NCI-H2227 (cell line): ENCODE measurements at regions not wholly inside any gene's neighbourhood (a gene's known extent, or its start where the extent isn't known, plus 50 kb on each side); places are given as distances from the start of the nearest gene placed in this dataset.

Source experiments
- DNase-seq: peaks from one replicate; lab custom pipeline; 2025; ENCODE audit not compliant: unreplicated experiment; lab: John Stamatoyannopoulos, UW

DNA sequence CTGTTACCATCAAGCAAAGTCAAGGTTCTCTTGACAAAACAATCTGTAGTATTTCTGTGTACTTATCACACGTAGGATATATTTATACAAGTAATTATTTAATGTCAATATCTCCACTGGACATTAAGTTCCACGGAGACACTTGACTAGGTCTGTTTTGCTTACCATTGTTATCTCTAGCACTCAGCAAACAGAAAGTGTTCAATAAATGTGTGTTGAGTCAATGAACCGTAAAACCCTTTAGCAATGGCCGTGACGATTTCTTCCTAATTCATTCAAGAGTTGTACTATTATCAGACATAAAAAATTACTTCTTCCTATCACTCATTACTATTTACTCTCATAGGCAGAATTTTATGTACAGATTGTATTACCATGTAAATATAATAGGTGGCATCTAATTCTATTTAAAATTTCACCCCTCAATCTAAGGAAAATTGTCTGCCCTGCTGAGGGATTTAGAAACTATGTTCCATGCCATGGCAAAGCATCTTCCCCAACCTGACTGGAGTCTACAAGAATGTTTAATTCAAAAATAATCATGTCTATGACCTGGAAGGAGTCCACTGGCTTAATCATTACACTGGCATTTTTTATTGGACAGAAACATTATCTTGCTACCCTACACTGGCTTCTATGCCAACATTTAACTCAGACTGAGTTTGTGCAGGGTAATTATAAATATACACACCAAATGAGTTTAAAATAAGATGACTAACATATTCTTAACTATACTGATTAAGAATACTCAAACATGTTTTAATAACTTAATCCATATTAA, 301.9 kb downstream of the ZEB2 start:
- no peak for DNase-seq

DNA sequence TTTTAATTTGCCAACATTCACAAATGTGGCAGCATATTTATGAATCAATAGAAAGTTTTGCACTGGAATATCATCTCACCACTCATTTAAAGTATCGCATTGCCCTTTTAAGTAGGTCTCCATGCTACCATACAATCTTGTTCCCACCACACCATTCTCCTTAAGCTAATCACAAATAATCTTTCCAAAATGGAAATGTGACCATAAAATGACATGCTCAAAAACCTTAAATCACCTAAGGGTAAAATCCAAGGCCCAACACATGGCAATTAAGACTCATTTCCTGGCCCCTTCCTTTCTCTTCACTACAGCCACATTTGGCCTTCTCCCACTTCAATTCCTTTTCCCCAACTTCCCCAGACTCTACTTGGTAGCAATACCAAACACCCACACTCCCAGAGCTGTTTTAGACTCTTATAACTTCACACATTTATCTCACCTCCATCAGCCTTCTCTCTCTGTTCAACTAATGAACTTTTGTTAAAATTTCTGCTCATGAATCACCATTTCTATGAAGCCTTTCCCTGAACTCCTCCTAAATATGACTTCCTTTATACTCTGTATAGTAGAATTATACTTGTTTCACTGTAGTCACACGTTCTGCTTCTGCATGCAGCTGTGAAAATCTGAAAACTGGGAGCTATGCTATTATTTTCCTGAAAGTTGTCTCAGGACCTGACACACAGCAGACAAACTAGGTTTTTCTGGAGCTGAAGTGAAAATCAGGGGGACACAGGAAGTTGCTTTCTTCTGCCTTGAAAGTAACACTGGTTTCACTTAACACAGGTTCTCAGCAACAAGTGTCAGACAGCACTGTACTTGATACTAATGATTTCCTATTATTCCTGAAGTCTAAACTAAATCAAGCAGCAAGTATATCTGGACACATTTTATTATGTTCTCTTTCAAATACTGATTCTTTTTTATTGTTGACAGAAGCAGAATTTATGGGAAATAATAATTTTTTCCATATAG, 303.9 kb downstream of the ZEB2 start:
- DNase-seq, result no peak

DNA sequence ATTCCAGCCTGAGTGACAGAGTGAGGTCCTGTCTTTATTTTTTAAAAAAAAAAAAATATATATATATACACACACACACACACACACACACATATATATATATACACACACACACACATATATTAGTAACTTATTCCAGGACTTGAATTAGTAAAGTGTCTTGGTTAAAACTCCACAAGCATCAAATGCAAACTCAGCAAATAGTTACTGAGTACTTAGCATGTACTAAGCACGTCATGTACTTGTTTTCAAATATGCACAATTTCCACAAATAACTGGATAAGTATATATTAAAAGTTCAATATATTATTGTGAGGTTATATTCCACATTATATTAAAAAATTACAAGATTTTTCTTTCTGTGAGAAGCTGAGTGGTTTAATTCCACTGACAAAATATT, 304.7 kb downstream of the ZEB2 start:
- DNase-seq, result no peak

DNA sequence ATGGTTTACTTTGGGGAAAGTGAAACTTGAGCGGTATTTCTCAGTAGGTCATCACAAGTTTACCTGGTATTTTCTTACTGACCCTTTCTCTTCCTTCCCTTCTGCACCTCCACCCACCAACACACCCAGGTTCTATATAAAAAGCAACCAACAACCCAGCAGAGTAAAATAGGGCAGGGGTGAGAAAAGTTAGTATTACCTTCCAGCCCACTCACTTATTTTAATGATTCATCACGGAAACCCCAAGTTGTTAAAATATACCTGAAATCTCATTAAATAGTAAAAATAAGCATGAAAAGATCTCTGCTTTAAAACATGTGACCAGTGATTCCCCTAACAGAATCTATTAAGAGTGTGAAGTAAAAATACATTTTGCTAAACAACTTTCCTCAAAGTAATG, 306.1 kb downstream of the ZEB2 start:
- no peak for DNase-seq

DNA sequence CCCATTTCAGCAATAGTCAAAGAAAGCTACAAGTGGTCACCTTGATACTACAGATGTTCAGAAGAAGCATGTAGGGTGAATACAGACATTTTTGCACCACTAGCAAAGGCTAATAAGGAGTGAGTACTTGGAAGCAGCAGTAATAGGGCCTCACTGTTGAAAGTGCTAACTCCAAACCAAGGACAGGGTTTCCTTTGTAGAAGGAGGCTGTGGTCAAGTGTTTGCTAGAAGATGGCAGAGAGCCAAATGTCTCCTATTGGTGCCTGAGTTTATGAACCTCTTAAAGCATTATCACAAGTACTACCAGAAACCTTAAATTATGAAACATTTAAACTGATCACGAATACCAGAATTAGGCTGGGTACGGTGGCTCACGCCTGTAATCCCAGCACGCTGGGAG, 308.1 kb downstream of the ZEB2 start:
- DNase-seq, result no peak

DNA sequence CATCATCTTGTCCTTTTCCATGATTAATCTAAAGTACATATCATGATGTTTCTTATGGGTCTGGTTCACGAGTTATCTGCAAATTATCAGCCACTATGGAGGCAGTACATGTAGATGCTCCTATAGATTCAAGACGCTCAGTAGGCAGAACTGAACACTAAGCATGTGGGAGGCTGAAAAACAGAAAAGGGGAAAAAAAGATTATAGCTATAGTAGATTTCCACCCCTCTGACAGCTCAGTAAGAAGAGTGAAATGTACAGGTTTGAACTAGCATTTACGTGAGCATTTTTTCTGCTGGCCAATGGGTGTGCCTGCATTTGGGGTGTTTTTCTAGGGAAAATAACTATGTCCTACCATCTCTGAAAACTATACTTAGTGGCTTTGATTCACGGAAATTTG, 308.9 kb downstream of the ZEB2 start:
- DNase-seq, result no peak

DNA sequence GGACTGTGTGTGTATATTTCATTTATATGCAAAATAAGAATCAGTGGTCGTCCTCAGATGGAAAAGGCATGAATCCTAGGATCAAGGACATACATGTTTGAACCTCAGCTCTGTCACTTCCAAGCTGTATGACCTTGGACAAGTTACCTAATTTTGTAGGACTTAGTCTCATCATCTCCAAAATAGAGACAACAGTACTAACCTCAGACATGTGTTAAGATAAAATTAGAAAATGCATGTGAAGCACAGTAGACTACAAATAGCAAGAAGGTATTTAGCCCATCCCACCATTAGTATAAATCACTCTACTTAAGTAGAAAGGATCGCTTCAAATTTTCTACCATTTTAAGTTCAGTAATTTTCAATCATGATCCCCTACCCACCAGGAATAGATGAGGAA, 309.8 kb downstream of the ZEB2 start:
- no peak for DNase-seq

DNA sequence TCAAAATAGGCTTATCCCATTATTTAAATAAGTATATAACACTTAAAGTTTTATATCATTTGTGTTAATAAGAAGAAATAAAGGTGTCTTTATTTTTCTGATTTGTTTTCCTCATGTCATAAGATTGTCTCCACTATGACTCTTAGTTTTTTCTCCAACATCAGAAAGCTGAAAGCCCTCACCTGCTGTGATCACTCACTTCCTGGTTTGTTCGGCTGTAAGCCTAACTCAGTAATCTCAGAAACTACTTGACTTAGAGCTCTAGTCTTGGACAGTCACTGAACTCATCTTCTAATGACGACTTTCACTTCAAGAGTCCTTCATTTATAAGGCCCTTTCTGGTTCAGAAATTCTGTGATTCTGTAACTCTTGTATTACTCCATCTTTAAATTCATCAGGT, 311.0 kb downstream of the ZEB2 start:
- DNase-seq, result no peak

DNA sequence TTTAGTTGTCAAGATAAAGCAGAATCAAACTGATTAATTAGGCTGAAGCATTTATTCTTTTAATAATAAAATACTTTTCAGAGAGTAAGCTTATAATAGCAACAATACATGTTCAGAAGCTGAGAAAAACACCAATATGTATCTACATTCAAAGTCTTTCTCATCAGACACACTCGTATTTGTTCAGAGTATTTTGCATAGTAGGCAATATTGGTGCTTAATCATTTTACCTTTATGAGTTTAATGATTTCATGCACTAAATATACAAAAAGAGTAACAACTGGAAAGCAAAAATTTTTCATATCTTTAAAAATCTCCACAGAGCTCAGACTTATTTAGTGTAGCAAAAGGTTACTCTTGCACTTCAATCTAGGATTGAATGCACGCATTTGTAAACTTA, 313.9 kb downstream of the ZEB2 start:
- DNase-seq, result no peak

DNA sequence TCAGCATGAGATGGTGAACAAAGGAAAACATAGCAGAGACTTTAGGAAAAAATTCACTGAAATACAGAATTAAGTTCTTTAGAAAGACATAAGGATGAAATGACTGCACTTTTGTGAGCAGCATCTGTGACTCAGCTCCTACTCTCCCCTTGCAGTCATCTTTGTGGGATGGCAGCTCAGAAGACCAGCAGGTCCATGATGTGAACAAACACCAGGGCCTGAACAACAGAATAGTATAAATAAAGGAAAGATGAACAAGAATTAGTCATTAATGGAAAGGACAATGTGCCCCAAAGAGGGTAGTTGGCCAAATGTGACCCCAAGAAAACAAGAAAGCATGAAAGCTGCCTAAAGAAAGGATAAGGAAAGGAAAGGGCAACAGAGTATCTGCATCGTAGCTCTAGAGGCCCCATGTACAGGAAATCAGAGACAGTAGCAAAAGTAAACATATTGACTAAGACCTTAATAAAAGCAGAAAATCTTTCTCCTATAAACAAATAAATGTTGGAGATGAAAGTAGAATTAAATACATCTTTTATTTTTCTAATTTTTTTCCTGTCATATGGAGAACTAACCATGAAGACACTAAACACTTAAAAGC, 318.0 kb downstream of the ZEB2 start:
- DNase-seq, result no peak

DNA sequence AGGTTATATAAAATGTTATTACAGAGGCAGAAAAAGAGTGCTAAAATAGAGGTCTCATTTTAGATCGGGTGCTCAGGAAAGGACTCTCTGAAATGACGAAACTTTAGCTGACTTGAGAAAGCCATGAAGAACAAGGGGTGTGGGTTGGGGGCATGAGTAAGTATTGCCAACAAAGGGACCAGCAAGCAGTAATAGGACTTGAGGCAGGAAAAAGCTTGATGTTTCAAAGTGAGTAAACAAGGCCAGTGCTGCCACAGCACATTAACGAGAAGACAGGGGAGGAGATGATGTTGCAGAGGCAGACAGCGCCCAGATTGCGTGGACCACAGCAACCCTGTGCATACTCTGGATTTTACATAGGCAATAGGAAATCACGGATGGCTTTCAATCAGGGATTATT, 318.8 kb downstream of the ZEB2 start:
- no peak for DNase-seq

DNA sequence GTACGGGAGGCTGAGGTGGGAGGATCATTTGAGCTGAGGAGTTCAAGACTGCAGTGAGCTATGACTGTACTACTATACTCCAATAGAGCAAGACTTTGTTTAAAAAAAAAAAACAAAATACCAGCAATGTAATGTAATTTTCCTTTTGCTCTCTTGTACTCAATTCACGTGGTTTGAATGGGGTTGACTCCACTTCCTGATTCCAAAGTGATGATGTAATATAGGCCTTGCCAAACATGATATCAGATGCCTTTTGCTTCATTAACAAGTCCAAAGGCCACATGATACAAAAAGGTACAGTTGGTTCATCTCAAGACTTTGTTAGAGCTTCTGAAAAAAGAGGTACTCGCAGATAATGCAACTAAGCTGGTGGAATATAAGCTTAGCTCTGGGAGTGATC, 321.8 kb downstream of the ZEB2 start:
- no peak for DNase-seq

DNA sequence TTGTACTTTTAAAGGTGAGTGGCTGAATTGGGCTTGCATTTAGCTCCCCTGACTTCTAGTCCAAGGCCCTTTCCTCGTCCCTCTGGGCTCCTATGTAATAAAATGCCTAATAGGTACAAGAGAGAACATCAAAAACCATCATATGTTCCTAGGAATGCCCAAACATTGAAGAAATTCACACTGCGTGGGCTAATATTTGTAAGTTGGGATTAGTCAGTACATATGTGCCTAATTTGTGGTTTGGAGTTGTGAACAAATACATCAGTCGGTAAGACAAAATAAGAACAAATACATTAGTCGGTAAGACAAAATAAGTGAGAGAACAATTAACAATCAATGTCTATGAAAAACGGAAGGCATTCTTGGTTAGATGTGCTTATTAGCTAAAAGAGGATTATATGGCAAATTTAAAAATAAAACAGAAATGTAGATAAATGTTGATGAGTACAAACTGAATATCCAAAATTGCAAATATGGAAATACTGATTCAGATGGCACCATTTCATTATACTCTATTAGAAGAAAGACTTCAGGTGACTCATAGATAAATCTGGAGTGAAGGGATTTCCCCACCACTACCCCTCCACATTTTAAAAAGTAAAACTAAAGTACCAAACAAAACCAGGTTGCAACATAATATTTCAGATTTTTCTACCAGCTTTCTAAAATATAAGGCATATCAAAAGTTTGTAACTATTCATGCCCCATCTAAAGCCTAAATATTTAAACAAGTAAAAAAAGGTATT, 325.4 kb downstream of the ZEB2 start:
- DNase-seq, result no peak

DNA sequence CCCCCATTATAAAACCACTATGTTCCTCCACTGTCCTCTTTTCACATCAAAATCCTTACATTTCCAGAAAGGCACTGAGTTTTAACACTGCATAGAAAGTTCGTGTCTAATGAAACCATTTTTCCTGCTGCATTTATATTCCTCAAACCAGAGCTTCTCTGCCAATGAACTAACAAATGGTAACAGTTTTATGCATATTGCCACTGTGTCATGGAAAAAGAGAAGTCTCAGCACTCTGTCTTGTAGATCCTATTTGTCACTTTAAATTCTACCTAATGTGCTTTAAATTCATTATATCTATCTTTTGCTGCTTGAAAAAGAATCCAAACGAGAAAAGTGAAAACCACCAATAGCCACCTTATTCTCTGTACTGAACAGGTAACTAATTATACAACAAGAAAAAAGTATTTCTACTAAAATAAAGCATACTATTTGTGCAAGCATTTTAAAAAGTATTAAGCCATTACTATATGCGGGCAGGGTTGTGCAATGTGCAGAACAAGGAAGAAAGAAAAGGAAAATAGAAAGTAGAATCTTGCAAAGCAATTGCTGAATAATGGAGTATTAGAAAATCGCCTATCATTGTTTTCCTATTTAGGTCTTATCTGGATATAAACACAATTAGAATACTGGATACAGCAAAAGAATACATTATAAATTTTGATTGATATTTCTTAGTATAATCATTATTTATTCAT, 328.9 kb downstream of the ZEB2 start:
- DNase-seq, result no peak

DNA sequence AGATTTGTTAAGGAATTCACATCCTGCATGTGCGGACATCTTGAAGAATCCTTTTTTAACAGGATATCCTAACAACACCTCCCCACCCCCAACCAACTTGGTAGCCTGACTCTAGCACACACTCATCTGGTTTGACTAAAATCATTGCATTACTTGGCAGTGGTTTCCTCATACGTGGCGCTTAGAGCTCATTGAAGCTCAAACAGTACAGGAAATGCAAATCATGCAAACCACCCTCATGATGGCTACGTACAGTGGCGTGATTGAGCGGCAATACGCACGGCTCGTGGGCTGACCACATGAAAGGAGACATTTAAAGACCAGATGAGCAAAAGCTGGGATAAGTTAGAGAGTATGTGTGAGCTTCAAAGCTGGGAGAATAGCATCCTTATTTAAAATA, 336.2 kb downstream of the ZEB2 start:
- no peak for DNase-seq

DNA sequence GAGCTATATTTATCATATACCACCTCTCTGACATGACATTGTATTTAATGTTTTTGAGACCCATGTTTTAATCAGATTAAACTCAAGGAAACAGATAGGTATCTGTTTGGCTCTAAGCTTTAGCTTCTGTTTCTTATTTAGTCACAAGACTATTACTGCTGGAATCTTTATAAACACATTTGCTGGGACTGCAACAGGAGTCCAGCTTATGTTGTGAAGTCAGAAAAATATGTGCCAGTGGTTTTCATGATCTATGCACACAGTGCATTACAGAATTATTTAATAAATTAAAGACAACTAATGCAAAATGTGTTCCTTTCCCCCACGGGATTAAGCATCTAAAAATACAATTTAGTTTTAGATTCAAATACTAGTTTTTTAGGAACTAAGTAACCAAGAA, 338.9 kb downstream of the ZEB2 start:
- DNase-seq, result no peak

DNA sequence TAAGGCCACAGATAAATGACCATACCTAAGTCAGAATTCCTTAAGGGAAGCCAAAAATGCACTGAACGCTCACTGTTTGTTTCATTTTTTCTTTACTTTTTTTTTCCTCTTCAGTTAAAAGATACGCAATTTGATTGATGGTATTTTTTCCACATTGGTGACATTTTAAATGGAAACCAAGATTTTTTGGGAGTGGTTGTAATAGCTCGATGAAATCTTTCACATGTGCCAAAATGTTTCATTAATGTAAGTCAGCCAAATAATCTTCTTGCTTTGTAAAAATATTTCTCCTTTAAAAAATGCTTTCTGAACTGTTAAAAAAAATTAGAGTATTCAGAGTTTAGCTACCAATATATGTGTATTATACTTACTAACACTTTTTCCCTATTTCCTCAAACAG, 339.8 kb downstream of the ZEB2 start:
- no peak for DNase-seq

DNA sequence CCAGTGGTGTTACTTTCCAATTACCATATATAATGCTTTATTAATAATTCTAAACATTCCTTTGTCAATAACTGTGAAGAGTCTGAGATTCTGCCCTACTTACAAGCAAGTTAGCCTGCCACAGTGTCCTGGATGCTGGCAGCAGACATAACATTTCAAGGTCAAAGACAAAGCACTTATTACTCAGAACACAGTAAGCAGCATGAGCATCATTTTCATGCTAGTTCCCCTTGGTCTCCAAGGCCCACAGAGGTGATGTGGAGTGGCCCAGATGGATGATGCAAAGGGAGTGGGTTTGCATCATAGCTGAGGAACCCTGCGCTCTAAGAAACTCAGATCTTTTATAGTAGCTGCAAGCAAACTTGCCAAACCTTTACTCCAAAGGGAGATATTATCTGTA, 349.7 kb downstream of the ZEB2 start:
- no peak for DNase-seq

DNA sequence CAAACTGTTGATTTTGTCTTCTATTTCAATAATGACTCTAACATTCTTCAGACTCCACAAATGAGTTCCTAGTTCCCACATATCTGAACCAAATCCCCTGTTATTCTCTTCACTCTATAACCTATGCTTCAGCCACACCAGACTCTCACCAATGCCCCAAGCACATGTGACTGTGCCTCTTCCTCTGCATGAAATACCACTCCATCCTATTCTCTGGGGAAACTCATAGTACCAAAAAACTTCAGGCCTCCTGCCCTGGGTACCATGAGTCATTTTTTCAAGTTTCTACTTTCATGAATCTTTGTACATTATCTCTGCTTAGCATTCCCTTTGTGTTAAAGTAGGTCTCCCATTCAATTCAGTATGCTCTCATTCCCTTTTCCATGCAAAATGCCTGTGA, 353.2 kb downstream of the ZEB2 start:
- no peak for DNase-seq

DNA sequence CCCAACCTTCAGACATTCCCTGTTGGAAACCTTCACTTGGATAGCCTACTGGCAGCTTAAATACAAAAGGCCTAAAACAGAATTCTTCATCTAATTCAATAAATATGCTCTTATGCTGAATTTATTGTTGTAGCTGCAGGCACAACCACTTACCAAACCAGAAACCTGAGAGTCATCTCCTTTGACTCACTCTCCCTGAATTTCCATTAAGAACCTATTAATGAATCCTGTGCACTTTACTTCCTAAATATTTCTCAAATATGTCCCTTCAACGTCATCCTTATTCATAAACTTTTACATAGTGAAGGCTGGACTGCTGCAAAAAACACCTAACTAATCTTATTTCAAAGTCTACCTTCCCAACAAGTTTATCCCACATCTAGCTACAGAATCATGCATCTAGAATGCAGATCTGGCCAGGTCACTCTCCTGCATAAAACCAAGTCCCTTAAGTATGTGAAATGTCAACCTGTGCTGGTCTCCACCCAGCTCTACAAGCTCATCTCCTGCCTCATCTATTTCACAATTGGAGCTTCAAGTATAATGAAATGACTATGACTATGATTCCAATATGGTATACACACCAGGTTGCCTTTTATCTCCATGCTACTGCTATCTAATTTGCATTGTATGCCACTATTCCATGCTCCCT, 354.2 kb downstream of the ZEB2 start:
- no peak for DNase-seq
